Sigmoid colon (tissue), 6 donors: ENCODE measurements at regions not wholly inside any gene's neighbourhood (a gene's known extent, or its start where the extent isn't known, plus 50 kb on each side); places are given as distances from the start of the nearest gene placed in this dataset.
"Not testable (repeated sequence)": the region's sequence is repeated elsewhere in the genome, so short reads cannot be mapped to it uniquely, and the experiment has no call there.

Source experiments
- DNase-seq: peaks from one replicate; pipeline ENCODE4 v3.0.0-alpha.2; 2019
- H3K27ac ChIP-seq, 4 donors: fragments of 200-600 bp; sonication (generic); one replicate each; pipeline ENCODE4 v1.5.1; 2016 to 2019; ENCODE audit warnings: mild to moderate bottlenecking in 1 of 4
- H3K27me3 ChIP-seq, 3 donors: fragments of 200-600 bp; sonication (generic); one replicate each; pipeline ENCODE4 v1.5.1; 2019; ENCODE audit warnings: mild to moderate bottlenecking in 1 of 3
- H3K36me3 ChIP-seq, 4 donors: fragments of 200-600 bp; sonication (generic); one replicate each; pipeline ENCODE4 v1.5.1; 2016 to 2019
- H3K4me1 ChIP-seq, 4 donors: fragments of 200-600 bp; sonication (generic); one replicate each; pipeline ENCODE4 v1.5.1; 2017 to 2019
- H3K4me3 ChIP-seq, 4 donors: fragments of 200-600 bp; sonication (generic); one replicate each; pipeline ENCODE4 v1.5.1; 2017 to 2019; ENCODE audit warnings: mild to moderate bottlenecking in 2 of 4, moderate library complexity in 1 of 4
- H3K9me3 ChIP-seq, 4 donors: fragments of 200-600 bp in 3 of 4; sonication (generic) in 3 of 4; one replicate each; pipeline versions ENCODE4 v1.5.1 to v1.6.1; 2013 to 2019
- EP300 ChIP-seq, 4 donors: sonication (generic); formaldehyde crosslinking; IDR thresholded peaks; one replicate each; pipeline ENCODE4 v1.6.1; 2017; ENCODE audit warnings: antibody characterized with exemption in 4 of 4
- POLR2A ChIP-seq, 2 donors: fragments of 450-650 bp; IDR thresholded peaks; one replicate each; pipeline ENCODE4 v1.6.1; 2016; ENCODE audit warnings: antibody characterized with exemption in 2 of 2, mild to moderate bottlenecking in 2 of 2, moderate library complexity in 2 of 2
- POLR2AphosphoS5 ChIP-seq, 4 donors: sonication (generic); formaldehyde crosslinking; IDR thresholded peaks; one replicate each; pipeline ENCODE4 v1.6.1; 2017; ENCODE audit warnings: antibody characterized with exemption in 4 of 4
- WGBS, 2 donors: extraction: QIAGEN DNeasy Blood & Tissue Kit; methylation state at CpG; one replicate each; pipeline ENCODE4 v1.1.7; 2013; 5-methylcytosine and 5-hydroxymethylcytosine counted together
- intact Hi-C: fragments of 100-400 bp; cut with DNase I; formaldehyde crosslinking; loops from one replicate; pipeline ENCODE4 v1.15.1; 2023
- TF ChIP-seq, protein P1 (sequence below), 4 experiments: fragments of 450-650 bp in 3 of 4; fragments of 200-600 bp in 1 of 4; IDR thresholded peaks; one replicate each; pipeline ENCODE4 v1.5.1; 2016 to 2019; ENCODE audit warnings: antibody characterized with exemption in 4 of 4, mild to moderate bottlenecking in 3 of 4, moderate library complexity in 2 of 4
- donor health status: healthy with polysubstance abuse.
- donor health status: healthy.

DNA sequence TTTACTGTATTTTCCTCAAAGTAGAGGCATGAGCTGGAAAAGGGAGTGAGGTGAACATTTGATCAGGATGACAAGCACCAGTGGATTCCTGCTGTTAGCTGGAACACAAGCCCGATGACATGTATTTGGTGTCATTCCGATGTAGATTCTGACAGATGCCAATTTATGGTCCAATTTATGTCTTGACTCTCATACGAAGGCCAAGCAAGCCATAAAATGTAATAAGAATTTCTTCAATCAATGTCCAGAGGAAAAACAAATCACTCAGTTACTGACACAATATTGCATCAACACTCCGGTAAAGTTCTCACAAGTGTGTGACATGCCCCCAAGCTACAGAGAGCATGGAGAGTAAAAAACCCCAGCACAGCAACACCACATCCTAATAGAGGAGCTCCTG lies 138.3 kb upstream of the ZNF521 start:
- DNase-seq, result no peak
- Histone ChIP-seq H3K4me3 (no peak overlapping the region), H3K4me1 (no peaks in the 10 kb centered on the region), H3K9me3 (no peaks in the 10 kb centered on the region), H3K27ac (no peak overlapping the region), H3K27me3 (no peaks in the 10 kb centered on the region), H3K36me3 (no peaks in the 10 kb centered on the region)
- TF ChIP-seq, protein P1, sequence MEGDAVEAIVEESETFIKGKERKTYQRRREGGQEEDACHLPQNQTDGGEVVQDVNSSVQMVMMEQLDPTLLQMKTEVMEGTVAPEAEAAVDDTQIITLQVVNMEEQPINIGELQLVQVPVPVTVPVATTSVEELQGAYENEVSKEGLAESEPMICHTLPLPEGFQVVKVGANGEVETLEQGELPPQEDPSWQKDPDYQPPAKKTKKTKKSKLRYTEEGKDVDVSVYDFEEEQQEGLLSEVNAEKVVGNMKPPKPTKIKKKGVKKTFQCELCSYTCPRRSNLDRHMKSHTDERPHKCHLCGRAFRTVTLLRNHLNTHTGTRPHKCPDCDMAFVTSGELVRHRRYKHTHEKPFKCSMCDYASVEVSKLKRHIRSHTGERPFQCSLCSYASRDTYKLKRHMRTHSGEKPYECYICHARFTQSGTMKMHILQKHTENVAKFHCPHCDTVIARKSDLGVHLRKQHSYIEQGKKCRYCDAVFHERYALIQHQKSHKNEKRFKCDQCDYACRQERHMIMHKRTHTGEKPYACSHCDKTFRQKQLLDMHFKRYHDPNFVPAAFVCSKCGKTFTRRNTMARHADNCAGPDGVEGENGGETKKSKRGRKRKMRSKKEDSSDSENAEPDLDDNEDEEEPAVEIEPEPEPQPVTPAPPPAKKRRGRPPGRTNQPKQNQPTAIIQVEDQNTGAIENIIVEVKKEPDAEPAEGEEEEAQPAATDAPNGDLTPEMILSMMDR (IDR thresholded peaks at IDR 0.05), result no peak
- TF ChIP-seq POLR2A (IDR thresholded peaks at IDR 0.05) (no peak), POLR2AphosphoS5 (IDR thresholded peaks at IDR 0.05) (no peak), EP300 (IDR thresholded peaks at IDR 0.05) (no peak)
- 37 to 80% methylated on average over 4 of the region's 4 CpGs for WGBS, 2 donors
- intact Hi-C loops, result no loop called here

- H3K27me3 ChIP-seq, result no peaks in the 10 kb centered on the region
- DNase-seq, result no peak
- peaks cover 0 to 4% (median 0%) of the 10 kb centered on the region in 4 donors for H3K9me3 ChIP-seq
- no peak overlapping the region for H3K27ac ChIP-seq
- intact Hi-C loops, result no loop called here
- 67 to 70% methylated on average over 2 of the region's 2 CpGs for WGBS, 2 donors
- peaks cover 0 to 23% (median 20%) of the 10 kb centered on the region in 4 donors for H3K4me1 ChIP-seq
- no peak for TF ChIP-seq EP300 (IDR thresholded peaks at IDR 0.05)
- TF ChIP-seq, protein P1 (IDR thresholded peaks at IDR 0.05), result no peak
- no peak for TF ChIP-seq POLR2AphosphoS5 (IDR thresholded peaks at IDR 0.05)
- no peak for TF ChIP-seq POLR2A (IDR thresholded peaks at IDR 0.05)
- no peaks in the 10 kb centered on the region for H3K36me3 ChIP-seq
- H3K4me3 ChIP-seq, result no peak overlapping the region
Observed at GRCh38 chr18:25473008-25473407, 121.0 kb upstream of the ZNF521 start.

DNA sequence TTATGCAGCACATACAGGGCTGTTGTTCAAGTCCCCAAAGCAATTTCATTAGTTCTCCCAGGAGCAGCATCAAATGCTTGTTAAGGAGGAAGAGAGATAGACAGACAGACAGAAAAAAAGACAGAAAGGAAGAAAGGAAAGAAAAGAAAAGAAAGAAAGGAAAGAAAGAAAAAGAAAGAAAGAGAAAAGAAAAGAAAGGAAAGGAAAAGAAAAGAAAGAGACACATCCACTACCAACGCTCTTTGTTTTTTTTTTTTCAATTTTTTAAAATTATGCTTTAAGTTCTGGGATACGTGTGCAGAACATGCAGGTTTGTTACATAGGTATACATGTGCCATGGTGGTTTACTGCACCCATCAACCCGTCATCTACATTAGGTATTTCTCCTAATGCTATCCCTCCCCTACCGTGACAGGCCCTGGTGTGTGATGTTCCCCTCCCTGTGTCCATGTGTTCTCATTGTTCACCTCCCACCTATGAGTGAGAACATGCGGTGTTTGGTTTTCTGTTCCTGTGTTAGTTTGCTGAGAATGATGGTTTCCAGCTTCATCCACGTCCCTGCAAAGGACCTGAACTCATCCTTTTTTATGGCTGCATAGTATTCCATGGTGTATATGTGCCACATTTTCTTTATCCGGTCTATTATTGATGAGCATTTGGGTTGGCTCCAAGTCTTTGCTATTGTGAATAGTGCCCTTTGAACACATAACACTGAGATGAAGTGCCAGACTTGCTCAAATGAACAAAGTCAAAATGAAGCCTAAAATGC lies 119.0 kb upstream of the ZNF521 start:
- H3K27me3 ChIP-seq, DNase-seq, H3K4me3 ChIP-seq, H3K9me3 ChIP-seq, H3K27ac ChIP-seq, H3K36me3 ChIP-seq, intact Hi-C loops: not testable (repeated sequence)
- peaks cover 0 to 44% (median 40%) of the 10 kb centered on the region in 4 donors for H3K4me1 ChIP-seq
- WGBS, 2 donors, result 95% methylated on average over 7 of the region's 7 CpGs

DNA sequence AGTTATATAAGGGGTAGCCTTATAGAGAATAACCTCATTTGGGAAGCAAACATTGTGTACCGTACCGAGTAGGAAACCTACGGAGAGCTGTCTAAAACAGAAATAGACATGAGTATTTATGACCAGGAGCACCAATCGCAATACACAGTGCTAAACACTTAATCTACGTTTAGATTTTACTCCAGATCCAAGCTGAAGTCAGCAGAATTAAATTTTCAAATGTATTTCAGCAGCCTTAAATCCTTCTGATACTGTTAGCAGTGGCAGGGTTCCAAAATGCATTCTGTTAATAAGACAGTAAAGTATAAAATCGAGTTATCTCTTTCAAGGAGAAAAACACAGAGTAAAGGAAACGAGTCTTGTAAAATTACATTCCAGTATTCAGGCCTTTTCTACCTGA lies 118.1 kb upstream of the ZNF521 start:
- WGBS, 2 donors, result 22 to 60% methylated on average over 7 of the region's 7 CpGs
- DNase-seq, result no peak
- Histone ChIP-seq H3K27me3 (no peaks in the 10 kb centered on the region), H3K4me1 (peaks cover 0 to 47% (median 43%) of the 10 kb centered on the region in 4 donors), H3K27ac (peak overlapping the region in 3 of 4 donors; percentile 27 to 69 (median 63)), H3K9me3 (no peaks in the 10 kb centered on the region), H3K36me3 (no peaks in the 10 kb centered on the region), H3K4me3 (no peak overlapping the region)
- intact Hi-C loops, result no loop called here
- TF ChIP-seq EP300 (IDR thresholded peaks at IDR 0.05) (no peak), POLR2AphosphoS5 (IDR thresholded peaks at IDR 0.05) (peak in 1 of 4 donors; percentile 25), POLR2A (IDR thresholded peaks at IDR 0.05) (no peak)
- TF ChIP-seq, protein P1 (IDR thresholded peaks at IDR 0.05), result no peak

DNA sequence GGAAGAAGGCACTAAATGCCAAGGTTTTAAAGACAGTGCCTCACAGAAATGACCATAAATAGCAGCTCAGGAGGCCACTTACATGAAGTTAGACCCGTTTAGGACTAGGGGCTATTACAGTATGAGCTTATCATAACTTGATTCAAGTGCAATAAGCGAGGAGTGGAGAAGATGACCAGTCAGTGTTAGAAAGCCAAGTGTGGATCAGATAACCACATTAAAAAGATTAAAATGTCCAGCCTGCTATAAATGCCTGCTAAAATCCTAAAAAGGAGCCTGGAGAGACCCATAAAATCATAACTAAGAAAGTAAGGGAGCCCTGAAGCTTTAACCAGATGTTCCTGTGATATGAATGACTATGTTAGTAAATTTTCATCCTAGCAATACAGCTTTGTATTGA lies 117.5 kb upstream of the ZNF521 start:
- H3K27me3 ChIP-seq, result no peaks in the 10 kb centered on the region
- no peak for DNase-seq
- H3K4me3 ChIP-seq, result no peak overlapping the region
- no peaks in the 10 kb centered on the region for H3K9me3 ChIP-seq
- H3K4me1 ChIP-seq, result peaks cover 0 to 51% (median 47%) of the 10 kb centered on the region in 4 donors
- H3K27ac ChIP-seq, result peak overlapping the region in 3 of 4 donors; percentile 27 to 69 (median 63)
- intact Hi-C loops, result no loop called here
- H3K36me3 ChIP-seq, result no peaks in the 10 kb centered on the region
- WGBS, 2 donors, result 62 to 68% methylated on average over 2 of the region's 2 CpGs
- TF ChIP-seq POLR2AphosphoS5 (IDR thresholded peaks at IDR 0.05) (no peak), EP300 (IDR thresholded peaks at IDR 0.05) (no peak), POLR2A (IDR thresholded peaks at IDR 0.05) (no peak)
- TF ChIP-seq, protein P1 (IDR thresholded peaks at IDR 0.05), result no peak
